Upper lobe of left lung (tissue), 6 donors: ENCODE measurements at regions not wholly inside any gene's neighbourhood (a gene's known extent, or its start where the extent isn't known, plus 50 kb on each side); places are given as distances from the start of the nearest gene placed in this dataset.

Experiments
- ATAC-seq, 2 donors: fragments of 200-7000 bp; cut with Tn5 transposase; one replicate each; pipeline ENCODE4 v1.9.1; 2022; ENCODE audit warnings: mild to moderate bottlenecking in 2 of 2, moderate library complexity in 2 of 2; ENCODE audit not compliant: low FRiP score in 2 of 2
- DNase-seq, 2 donors: peaks; one replicate each; pipeline ENCODE4 v3.0.0-alpha.2; 2019 to 2020
- H3K27ac ChIP-seq, 4 donors: fragments of 200-600 bp; sonication (generic); one replicate each; pipeline ENCODE4 v1.5.1; 2016 to 2019
- H3K27me3 ChIP-seq, 4 donors: fragments of 200-600 bp; sonication (generic); one replicate each; pipeline ENCODE4 v1.5.1; 2017 to 2019
- H3K36me3 ChIP-seq, 4 donors: fragments of 200-600 bp; sonication (generic); one replicate each; pipeline ENCODE4 v1.5.1; 2016 to 2019
- H3K4me1 ChIP-seq, 4 donors: fragments of 200-600 bp; sonication (generic); one replicate each; pipeline ENCODE4 v1.5.1; 2018 to 2019
- H3K4me3 ChIP-seq, 4 donors: fragments of 200-600 bp; sonication (generic); one replicate each; pipeline ENCODE4 v1.5.1; 2017 to 2019; ENCODE audit warnings: mild to moderate bottlenecking in 2 of 4, moderate library complexity in 1 of 4
- H3K9me3 ChIP-seq, 4 donors: fragments of 200-600 bp; sonication (generic); one replicate each; pipeline ENCODE4 v1.5.1; 2018 to 2019
- CTCF ChIP-seq, 6 experiments: fragments of 450-650 bp in 4 of 6; fragments of 200-600 bp in 2 of 6; sonication (generic) in 2 of 6; IDR thresholded peaks; one replicate each; pipeline ENCODE4 v1.5.1; 2016 to 2019; ENCODE audit warnings: antibody characterized with exemption in 6 of 6
- EP300 ChIP-seq, 4 donors: sonication (generic); formaldehyde crosslinking; IDR thresholded peaks; one replicate each; pipeline ENCODE4 v1.5.1; 2017; ENCODE audit warnings: antibody characterized with exemption in 4 of 4, control low read depth in 2 of 4
- POLR2A ChIP-seq, 4 donors: fragments of 450-650 bp; IDR thresholded peaks; one replicate each; pipeline ENCODE4 v1.5.1; 2016 to 2017; ENCODE audit warnings: antibody characterized with exemption in 4 of 4, mild to moderate bottlenecking in 2 of 4
- POLR2AphosphoS5 ChIP-seq, 2 donors: sonication (generic); formaldehyde crosslinking; IDR thresholded peaks; one replicate each; pipeline ENCODE4 v1.5.1; 2017; ENCODE audit warnings: antibody characterized with exemption in 2 of 2
- WGBS, 2 donors: methylation state at CpG; one replicate each; pipeline ENCODE4 v1.1.5; 2017 to 2018; 5-methylcytosine and 5-hydroxymethylcytosine counted together
- donor health status: DM: no; HTN: no; CAD: no; lungs with moderate emphysema.
- donor health status: DM: no; HTN: yes; CAD: no; lungs with severe emphysema.

GRCh38 chr2:146964494-146964893, 880.3 kb upstream of the ACVR2A start:
- TF ChIP-seq CTCF (IDR thresholded peaks at IDR 0.05): no peak
- no peak for TF ChIP-seq POLR2AphosphoS5 (IDR thresholded peaks at IDR 0.05)
- TF ChIP-seq POLR2A (IDR thresholded peaks at IDR 0.05): no peak
- no peaks in the 10 kb centered on the region for H3K27me3 ChIP-seq
- no peak overlapping the region for H3K27ac ChIP-seq
- ATAC-seq (no peak), DNase-seq (no peak)
- no peaks in the 10 kb centered on the region for H3K9me3 ChIP-seq
- no peaks in the 10 kb centered on the region for H3K4me1 ChIP-seq
- 83 to 87% methylated on average over 1 of the region's 1 CpG for WGBS, 2 donors
- H3K4me3 ChIP-seq: no peak overlapping the region
- no peaks in the 10 kb centered on the region for H3K36me3 ChIP-seq

- no peak overlapping the region for H3K27ac ChIP-seq
- no peaks in the 10 kb centered on the region for H3K9me3 ChIP-seq
- no peak for DNase-seq
- WGBS, 2 donors: 78 to 83% methylated on average over 5 of the region's 5 CpGs
- ATAC-seq: no peak
- peaks cover 0 to 12% (median 0%) of the 10 kb centered on the region in 4 donors for H3K4me1 ChIP-seq
- no peaks in the 10 kb centered on the region for H3K27me3 ChIP-seq
- H3K4me3 ChIP-seq: no peak overlapping the region
- no peak for TF ChIP-seq CTCF (IDR thresholded peaks at IDR 0.05)
- TF ChIP-seq POLR2A (IDR thresholded peaks at IDR 0.05): no peak
- no peak for TF ChIP-seq POLR2AphosphoS5 (IDR thresholded peaks at IDR 0.05)
- TF ChIP-seq EP300 (IDR thresholded peaks at IDR 0.05): no peak
- no peaks in the 10 kb centered on the region for H3K36me3 ChIP-seq
Measured at GRCh38 chr2:146954544-146954943, 890.3 kb upstream of the ACVR2A start.

- Histone ChIP-seq H3K27me3 (no peaks in the 10 kb centered on the region), H3K36me3 (no peaks in the 10 kb centered on the region), H3K27ac (no peak overlapping the region), H3K4me3 (no peak overlapping the region), H3K9me3 (no peaks in the 10 kb centered on the region), H3K4me1 (peaks cover 0 to 12% (median 0%) of the 10 kb centered on the region in 4 donors)
- ATAC-seq (no peak), DNase-seq (no peak)
- WGBS, 2 donors: 32 to 51% methylated on average over 3 of the region's 3 CpGs
- no peak for TF ChIP-seq POLR2AphosphoS5 (IDR thresholded peaks at IDR 0.05)
- TF ChIP-seq EP300 (IDR thresholded peaks at IDR 0.05): no peak
- no peak for TF ChIP-seq CTCF (IDR thresholded peaks at IDR 0.05)
- no peak for TF ChIP-seq POLR2A (IDR thresholded peaks at IDR 0.05)
Measured at GRCh38 chr2:146952696-146953095, 892.1 kb upstream of the ACVR2A start.

DNA sequence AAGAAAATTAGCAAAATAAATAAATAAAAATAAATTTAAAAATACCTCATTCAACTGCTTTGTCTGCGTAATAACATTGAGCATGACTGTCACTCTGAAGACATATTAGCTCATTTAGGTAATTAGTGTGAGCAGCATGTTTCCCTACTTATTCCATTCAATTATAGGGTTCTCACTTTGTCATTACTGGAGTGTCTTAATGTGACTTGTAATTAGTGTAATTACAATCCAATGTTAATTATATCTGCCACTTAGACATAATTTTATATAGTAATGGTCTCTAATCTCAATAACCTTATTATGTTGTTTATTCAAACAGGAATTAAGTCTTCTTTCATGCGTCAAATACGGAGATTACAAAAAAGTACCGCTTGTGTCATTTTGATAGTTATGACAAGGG, 893.9 kb upstream of the ACVR2A start:
- no peaks in the 10 kb centered on the region for H3K27me3 ChIP-seq
- no peak overlapping the region for H3K27ac ChIP-seq
- 92% methylated on average over 4 of the region's 4 CpGs for WGBS, 2 donors
- TF ChIP-seq POLR2AphosphoS5 (IDR thresholded peaks at IDR 0.05) (no peak), CTCF (IDR thresholded peaks at IDR 0.05) (no peak), EP300 (IDR thresholded peaks at IDR 0.05) (no peak), POLR2A (IDR thresholded peaks at IDR 0.05) (no peak)
- H3K9me3 ChIP-seq: no peaks in the 10 kb centered on the region
- no peak overlapping the region for H3K4me3 ChIP-seq
- ATAC-seq (no peak), DNase-seq (no peak)
- peaks cover 0 to 12% (median 0%) of the 10 kb centered on the region in 4 donors for H3K4me1 ChIP-seq
- H3K36me3 ChIP-seq: no peaks in the 10 kb centered on the region

DNA sequence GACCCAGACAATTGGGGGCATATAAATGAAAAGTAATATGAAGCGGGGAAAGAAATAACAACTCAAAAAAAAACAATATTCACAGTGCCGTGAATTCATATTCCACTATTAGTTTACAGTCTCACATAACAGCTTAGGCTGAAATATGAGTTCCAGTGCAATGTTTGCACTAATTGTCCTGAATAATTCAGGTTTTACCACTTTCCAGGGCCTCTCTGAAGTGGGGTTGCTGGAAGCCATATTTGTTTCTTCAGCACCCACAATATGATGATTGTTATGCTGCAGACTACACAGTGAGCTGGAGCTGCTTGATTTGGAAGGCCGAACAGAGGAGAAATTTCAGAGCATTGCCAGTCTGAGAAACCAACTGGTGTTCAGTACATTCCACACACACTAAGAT, 894.5 kb upstream of the ACVR2A start:
- Histone ChIP-seq H3K27ac (no peak overlapping the region), H3K4me3 (no peak overlapping the region), H3K36me3 (no peaks in the 10 kb centered on the region), H3K4me1 (peaks cover 0 to 12% (median 0%) of the 10 kb centered on the region in 4 donors), H3K9me3 (no peaks in the 10 kb centered on the region), H3K27me3 (no peaks in the 10 kb centered on the region)
- ATAC-seq (no peak), DNase-seq (no peak)
- TF ChIP-seq CTCF (IDR thresholded peaks at IDR 0.05): no peak
- TF ChIP-seq POLR2AphosphoS5 (IDR thresholded peaks at IDR 0.05): no peak
- no peak for TF ChIP-seq EP300 (IDR thresholded peaks at IDR 0.05)
- no peak for TF ChIP-seq POLR2A (IDR thresholded peaks at IDR 0.05)
- 76 to 88% methylated on average over 3 of the region's 3 CpGs for WGBS, 2 donors
